GM18868 (cell line): ENCODE measurements at regions not wholly inside any gene's neighbourhood (a gene's known extent, or its start where the extent isn't known, plus 50 kb on each side); places are given as distances from the start of the nearest gene placed in this dataset.

ENCODE experiments used
- ATAC-seq: cut with Tn5 transposase; IDR thresholded peaks from one replicate; pipeline ENCODE4 v1.9.1; 2021; ENCODE audit warnings: mild to moderate bottlenecking, moderate library complexity; ENCODE audit not compliant: unreplicated experiment

DNA sequence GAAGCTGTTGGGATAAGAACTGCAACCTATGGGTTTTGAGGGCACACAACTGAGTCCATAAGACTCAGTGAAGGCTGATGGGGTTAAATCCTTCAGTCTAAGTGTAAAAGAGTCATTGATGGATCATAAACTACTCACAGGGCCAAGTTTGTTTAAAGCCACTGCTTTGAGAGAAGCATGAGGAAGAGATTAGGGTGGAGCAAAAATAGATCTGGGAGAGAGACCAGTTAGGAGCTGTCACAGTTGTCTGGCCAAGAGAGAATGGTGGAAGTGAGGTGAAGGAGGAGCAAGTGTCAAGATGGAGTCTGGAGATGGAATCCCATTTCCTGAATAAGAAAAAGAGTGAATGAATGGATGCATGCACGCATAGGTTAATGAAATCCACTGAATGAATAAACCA lies 379.1 kb upstream of the CDH11 start:
- ATAC-seq, result no peak

DNA sequence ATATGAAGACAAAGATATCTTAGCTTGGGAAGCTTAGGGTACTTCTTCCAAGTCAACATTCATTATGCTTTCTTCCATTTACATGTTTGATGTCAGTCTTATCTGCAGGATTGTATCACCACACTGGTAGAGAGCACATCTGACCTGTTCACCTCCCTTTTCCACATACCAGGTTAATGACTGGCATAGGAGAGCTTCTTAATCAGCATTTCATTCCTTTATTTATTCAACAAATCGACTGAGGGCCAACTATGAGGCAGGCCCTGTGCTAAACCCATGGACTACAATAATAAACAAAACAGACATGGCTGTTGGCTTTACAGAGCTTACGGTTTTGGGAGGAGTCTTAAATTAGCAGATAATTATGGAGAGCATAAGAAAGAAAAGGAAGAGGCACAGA lies 378.1 kb upstream of the CDH11 start:
- no peak for ATAC-seq

DNA sequence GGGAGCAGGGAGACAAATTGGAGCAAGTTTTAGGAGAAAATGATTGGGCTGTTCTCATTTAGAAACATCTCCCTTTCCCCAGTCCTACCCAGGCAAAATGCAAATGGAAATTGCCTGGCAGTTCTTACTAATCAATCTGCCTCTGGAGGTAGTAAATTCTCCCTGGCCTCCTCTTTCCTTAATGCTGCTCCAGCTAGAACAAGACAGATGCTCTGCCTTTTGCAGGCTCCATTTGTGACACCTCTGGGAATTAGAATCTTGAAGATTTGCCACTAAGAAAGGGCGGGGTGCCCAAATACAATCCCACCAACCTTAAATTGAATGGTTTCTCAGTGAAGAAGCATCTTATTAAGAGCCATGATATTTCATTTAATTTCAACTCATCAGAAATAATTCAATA lies 377.7 kb upstream of the CDH11 start:
- no peak for ATAC-seq

DNA sequence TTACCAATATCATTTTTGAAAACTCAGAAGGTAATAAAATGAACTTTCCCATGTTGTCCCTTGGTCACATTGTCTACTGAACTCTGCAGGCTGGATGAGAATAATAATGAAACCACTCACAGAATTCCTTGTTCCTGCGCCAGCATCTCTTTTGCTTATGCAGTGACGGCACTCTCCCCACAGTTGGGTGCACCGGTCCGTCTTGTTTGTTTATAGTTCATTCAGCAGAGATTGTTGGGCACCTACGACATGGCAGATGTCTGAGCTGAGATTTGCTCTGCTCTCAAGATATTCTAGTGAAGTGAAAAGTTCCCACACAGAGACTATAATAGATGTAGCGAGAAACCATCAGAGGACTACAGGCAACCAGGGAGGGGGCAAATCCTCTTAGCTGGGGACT lies 375.7 kb upstream of the CDH11 start:
- no peak for ATAC-seq

DNA sequence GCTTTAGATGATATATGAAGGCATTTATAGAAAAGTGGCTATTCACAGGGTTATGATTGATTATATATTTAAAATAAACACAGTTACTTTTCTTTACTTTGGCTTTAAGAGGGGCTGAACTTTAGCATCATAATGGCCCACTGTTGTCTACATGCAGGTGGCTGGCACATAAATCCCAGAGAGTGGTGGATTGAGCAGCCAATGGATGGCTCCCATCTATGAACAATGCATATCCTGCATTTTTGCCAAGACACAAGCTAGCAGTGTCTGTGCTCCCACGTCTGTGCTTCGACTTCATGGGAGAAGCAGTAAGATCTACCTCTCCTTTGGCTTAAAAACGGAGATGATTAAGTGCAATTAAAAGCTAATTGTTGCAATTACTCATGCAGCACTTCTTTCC lies 373.2 kb upstream of the CDH11 start:
- ATAC-seq, result no peak

DNA sequence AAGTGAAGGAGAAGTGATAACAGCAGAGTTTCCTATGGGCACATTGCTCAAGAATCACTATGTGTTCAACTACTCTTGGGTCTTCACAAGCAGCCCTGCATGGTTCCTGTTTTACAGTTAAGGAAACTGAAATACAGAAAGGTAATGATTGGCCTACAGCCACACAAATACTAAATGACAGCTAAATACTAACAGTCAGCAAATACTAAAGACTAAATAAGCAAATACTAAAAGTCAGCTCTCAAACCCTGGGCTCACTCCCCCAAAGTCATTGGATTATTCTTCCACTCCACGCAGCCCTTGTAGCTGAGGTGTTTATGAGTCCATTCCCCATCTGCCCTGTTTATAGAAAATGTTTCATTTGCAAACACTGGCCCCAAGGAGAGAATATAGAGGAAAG lies 372.7 kb upstream of the CDH11 start:
- ATAC-seq, result no peak

DNA sequence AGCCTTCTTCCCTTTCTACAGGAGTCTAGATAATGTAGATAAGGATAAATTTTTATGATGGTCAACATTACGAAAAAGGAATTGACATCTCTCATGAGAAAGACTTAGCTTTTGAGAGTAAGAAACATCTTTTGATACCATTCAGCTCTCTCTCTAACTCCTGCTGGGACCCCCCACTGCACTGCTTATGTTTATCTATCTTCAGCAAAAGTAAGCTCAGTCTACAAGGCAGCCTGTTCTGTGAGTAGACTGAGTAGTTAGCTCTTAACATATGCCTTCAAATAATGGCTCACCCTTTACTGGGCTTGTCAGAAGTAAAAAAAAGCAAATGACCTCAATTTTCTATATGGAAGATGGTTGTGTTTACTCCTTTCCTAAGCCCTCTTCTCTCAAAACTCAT lies 372.2 kb upstream of the CDH11 start:
- ATAC-seq, result no peak

DNA sequence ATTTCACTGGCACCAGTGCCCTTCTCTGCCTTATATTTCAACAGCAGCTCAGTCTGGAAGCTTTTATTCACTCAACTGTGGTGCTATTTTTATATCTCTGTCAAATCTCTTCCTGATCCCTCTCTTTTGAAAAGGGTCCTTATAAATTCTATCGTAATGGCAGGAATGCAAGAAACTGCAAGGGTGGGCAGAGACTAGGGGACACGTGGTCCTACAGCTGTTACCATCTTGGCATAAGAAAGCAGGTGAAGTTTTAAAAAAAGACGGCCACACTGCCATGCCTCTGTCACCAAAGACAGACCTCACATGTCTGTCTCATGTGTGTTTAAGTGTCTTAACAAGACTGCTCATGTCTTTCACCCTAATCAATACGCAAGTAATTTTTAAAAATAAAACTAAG lies 368.4 kb upstream of the CDH11 start:
- no peak for ATAC-seq

DNA sequence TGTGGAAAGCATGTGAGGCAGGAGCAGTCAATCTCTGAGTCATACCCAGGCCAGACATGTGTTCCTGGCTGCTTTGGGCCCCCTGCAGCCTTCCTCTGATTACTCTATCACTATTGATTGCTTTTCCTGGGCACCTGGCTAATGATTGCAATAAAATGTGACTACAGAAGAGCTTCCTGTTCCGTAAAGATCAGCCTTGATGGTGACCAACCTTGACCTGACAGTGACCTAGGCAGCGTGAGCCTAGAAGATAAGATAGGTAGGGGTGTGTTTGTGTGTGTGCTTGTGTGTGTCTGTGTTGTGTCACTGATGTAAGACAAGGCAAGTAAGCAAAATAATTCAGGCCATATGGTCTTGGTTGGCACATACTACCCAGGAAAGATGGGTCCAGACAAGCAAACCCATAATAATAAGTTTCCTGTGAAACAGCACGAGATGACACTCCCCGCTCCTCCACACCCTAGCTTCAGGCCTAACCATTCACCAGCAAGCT lies 367.7 kb upstream of the CDH11 start:
- ATAC-seq, result no peak

DNA sequence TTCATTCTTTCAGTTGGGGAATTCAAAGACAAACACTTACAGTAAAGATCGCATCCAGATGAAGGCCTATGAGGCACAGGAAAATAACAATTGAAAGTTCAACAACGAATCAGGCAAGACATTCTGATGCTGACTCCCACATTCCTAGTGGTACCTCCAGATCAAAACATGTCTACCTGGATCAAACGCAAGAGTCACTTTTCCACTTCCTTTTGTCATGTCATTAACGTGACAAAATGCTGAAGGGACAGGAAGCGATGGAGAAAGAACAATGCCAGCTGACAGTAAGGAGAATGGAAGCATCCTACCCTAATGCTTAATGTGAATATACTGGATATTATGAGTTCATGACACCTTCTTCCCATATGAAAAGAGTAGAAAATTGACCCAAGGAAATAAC lies 365.4 kb upstream of the CDH11 start:
- no peak for ATAC-seq

DNA sequence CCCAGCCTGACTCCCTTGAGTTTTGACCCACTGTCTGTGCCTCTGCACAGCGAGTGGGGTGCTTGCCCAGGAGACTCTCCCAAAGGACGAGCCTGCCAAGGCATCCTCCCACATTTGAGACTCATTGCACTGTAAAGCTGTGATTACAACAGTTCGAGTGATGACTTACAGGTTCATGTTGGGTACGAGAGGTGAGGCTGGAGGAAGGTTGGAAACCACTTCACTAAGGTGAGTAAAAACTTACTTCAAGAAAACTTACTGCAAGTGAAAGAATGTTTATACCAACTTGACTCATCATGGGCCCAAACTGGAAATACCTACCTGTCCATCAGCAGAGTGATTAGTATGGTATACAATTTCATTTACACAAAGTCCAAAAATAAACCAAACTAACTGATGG lies 360.1 kb upstream of the CDH11 start:
- no peak for ATAC-seq

DNA sequence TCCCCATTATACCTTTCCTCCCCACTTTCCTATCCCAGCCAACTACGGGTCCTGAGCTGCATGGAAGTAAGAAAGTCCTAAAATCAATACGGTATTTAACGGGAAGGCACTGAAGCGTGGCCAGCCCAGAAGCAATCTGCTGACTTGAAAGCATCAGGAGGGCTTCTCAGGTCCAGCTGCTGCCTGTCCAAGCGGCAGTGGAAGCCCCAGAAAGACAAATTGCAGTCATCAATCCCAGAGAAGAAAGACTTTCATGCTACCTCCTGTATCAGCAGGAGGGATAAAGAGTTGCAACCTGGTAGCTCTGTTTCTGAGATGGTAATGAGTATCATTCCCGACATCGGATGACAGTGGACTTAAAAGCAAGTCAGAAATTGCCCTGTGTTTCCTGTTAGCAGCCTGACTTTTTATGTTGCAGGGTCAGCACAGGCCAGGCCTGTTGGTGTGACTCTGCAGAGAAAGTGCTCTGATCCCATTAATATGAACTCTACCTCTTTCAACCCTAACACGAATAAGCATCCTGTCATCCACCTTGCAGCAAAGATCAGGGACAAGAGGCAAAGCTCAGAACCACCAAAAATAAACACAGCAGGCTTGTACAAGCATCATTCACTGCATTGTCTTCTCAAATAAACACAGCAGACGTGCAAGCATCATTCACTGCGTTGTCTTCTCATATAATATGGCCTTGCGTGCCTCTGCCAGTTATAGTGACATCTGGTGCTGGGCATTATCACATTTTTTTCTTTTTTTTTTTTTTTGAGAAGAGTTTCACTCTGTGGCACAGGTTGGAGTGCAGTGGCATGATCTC lies 358.6 kb upstream of the CDH11 start:
- ATAC-seq, result no peak

DNA sequence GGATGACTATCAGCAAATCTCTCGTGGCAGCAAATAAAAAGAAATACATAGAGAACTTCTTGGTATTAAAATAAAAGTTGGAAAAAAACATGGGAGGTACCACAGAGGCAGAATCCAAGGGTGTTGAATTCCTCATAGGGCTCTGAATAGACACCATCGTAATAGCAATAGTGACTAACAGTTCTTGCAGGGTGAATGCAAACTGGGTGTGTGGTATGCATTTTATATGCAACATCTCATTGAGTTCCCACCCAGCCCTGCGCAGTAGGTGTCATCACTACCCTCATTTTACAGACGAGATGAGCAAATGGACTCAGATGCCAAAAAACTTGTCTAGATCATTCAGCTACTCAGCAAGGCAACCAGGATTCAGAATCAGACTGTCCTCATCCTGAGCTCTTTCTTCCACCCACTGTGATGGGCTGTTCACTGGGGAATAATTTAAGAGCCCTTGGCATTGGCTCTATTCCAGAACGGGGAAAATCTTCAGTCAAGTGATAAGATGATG lies 354.6 kb upstream of the CDH11 start:
- no peak for ATAC-seq

DNA sequence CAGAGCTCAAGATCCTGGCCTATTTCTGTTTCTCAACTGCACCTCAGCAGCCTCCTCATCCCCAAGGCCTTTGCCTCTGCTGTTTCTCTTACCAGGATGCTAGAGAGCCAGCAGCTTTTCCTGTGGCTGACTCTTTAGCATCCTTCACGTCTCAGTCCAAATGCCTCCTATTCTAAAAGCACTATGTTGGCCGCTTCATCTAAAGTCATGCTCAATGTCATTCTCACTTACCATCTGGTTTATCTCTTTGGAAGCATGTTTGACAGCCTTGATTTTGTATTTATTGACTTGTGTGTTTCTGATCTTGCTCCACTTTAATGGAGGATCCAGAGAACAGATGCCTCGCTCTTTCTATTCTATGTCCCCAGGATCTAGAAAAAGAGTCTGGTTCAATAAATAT lies 351.8 kb upstream of the CDH11 start:
- ATAC-seq, result no peak

DNA sequence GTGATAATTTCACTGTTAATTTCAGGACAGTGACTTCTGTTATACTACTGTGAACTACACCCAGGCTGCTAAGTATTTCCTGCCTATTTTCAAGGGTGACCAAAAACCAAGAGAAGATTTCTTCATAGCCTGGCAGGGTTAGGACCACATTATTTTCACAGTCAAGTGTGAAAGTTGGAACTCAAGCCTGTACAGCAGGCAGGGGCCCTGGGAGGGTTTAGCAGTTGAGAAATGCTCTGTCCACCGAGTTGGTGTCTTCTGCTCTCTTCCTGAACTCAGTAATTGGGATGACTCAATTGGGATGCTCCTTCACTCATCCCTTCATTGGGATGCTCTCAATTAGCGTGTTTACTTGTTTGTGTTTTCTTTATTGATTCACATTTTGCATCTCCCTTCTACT lies 347.3 kb upstream of the CDH11 start:
- no peak for ATAC-seq

DNA sequence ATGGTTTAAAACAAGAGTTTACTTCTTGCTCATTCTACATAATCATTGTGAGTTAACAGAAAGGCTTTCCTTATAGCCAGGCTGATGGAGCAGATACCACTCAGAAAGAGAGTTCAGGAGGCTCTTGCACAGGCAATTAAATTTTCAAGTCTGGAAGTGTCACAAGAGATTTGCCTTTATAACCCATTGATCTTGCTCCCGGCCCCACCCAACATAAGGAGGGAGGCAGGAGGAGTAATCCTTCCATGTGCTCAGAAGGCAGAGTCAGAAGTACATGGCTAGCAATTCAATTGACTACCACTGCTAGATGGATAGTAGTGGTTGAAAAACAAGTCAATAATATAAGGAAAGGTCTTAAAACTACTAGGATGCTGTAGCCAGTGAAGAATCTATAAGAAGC lies 346.3 kb upstream of the CDH11 start:
- no peak for ATAC-seq

DNA sequence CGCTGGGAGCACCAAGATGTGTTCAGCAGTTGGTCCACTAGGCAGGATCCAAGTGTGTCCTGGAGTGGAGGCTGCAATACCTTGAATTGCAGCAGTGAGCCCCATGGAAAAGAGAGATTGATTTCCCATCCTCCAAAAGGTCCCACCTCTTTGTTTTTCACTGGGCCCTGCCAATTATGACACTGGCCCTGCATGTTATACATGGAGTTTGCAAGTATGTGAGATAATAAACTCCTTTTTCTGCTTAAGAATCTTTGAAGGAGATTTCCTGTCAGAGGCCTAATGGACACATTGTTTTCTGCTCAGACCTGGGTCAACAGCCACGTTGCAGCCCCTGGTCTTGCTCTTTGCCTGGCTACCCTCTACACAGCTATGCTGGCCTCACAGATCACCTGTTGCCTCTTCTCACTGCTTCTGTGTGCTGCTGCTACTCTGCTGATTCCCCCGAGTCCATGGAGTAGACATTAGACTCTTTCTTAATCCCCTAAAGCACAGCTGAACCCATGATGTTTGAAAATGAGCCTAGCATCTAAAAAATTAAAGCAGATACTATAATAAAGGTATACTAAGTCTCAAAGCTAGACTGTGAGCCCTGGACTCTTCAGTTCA lies 341.9 kb upstream of the CDH11 start:
- ATAC-seq, result no peak

DNA sequence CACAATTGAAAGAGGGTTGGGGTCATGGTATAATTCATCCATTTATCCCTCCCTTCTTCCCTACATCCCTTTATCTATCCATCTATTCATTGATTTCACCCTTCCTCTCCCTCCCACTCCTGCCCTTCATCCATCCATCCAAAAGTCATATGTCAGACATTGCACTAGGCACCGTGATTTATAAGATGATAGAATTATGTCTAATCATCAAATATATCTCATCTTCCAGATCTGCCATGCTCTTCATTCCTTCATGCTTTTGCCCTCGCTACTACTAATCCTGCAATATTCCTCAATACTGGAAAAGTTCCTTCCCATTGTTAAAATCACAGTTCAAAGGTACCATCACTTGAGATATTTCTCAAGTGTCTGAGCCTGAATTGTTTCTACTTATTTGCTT lies 335.2 kb upstream of the CDH11 start:
- no peak for ATAC-seq

DNA sequence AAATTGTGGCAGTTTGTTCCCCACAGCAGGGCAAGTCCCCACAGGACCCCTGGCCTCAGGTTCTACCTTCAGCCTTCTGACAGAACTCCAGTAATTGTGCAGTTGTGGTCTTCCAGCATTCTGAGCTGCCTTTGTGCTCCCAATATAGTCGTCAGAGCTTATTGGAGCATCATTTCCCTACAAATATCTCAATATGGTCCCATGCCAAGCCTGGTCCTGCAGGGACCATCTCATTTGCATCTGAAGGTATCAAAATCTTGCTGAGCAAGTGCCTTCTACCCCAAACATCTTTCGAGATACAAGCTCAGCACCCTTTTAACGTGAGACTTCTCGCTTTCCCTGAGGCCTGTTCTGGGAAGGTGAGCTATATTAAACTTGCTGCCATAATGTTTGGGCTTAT lies 333.9 kb upstream of the CDH11 start:
- no peak for ATAC-seq

DNA sequence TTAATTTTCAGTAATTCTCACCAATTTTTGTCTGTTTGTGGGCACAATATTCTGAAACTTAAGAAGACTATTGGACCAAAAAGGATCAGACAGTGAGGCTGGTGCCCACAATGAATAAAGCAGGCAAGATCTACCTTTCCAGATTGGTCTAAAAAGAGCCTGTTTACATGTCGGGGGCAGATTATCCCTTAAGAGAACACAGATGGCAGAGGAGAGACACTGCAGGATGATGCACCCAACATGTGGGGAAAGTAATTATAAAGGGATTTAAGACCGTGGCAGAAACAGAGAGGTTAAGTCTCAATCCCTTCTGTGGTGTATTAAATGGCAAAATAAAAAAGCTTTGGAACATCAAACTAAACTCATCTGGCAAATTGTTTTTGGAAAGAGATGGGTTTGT lies 331.8 kb upstream of the CDH11 start:
- no peak for ATAC-seq

DNA sequence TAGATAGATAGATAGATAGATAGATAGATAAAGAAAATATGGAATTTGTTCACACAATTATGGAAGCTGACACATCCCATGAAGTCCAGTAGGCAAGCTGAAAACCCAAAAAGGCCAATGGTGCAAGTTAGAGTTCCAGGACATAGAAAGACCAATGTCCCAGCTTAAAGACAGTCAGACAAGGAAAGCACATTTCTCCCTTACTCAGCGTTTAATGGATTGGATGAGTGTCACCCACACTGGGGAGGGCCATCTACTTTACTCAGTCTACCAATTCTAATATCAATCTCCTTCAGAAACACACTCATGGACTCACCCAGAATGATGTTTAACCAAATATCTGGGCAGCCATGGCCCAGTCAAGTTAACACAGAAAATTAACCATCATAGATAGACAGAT lies 327.7 kb upstream of the CDH11 start:
- no peak for ATAC-seq

DNA sequence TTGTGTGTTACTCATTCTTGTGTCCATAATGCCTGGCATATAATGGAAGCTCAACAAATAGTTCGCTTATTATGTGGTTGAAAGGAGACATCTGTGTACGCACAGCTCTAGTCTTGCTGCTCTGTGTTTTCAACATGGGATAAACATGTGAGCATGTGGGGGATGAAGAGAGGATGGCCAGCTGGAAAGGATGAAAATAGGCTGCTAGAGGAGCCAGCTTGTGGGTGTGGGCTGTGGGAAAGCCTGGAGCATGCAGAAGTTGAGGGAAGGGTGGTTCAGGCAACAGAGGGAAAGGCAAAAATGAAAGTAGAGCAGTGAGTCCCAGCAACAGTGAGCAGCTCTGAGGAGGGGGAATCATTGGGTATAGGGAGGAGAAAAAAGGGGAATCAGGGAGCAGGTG lies 324.6 kb upstream of the CDH11 start:
- ATAC-seq, result no peak
